ENCODE measurements at regions not wholly inside any gene's neighbourhood (a gene's known extent, or its start where the extent isn't known, plus 50 kb on each side); places are given as distances from the start of the nearest gene placed in this dataset.

DNA sequence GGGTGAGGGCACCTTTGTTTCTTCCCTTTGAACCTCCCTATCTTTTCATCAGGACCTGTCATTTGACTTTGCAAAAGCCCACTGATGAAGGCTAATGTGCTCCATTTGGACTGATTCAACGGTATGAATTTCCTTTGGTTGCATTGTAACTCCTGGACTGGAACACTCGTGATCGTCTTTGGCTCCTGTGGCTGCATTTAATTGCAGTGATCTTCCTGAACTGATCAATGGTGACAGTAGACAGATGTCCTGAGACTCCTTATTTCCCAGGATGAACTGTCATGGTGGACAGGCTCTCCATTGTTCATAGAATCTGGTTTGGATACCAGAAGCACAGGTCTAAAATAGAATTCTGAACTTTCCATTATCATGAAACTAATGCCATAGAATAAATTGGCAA, 224.8 kb upstream of the GAP43 start:
- Histone ChIP-seq H3K27me3 (no peaks in the 10 kb centered on the region), H3K4me1 (peaks cover 0 to 7% (median 0%) of the 10 kb centered on the region in 12 donors), H3K9me3 (no peaks in the 10 kb centered on the region), H3K4me3 (no peak overlapping the region), H3K27ac (no peak overlapping the region), H3K36me3 (no peaks in the 10 kb centered on the region)
- intact Hi-C loops (cut with DNase I): no loop called here
- WGBS, 4 donors: 94 to 100% (median 97%) methylated on average over 3 of the region's 3 CpGs
- no peak for DNase-seq
- no peak for ATAC-seq
- TF ChIP-seq CTCF (IDR thresholded peaks at IDR 0.05) (no peak), POLR2A (IDR thresholded peaks at IDR 0.05) (no peak)

DNA sequence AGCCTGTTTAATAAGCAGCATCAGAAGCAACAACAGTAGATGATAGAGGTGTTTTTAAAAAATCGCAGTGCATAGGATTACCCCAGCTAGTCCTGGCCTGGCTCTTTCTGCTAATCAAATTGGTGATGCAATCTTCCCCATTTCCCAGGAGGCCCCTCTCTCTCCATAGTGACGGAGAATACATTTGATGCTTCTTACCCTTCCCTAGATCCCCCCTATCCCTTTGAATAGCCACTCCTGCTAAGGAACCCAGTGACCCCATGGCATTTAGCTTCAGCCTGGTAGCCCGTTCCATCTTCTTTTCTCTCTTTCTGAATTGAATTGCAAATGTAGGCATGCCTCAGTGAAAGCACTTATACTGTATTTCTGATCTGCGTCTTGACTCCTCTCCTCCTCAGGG, 223.6 kb upstream of the GAP43 start:
- DNase-seq: no peak
- no peak for ATAC-seq
- intact Hi-C loops (cut with DNase I): no loop called here
- no peak for TF ChIP-seq CTCF (IDR thresholded peaks at IDR 0.05)
- TF ChIP-seq POLR2A (IDR thresholded peaks at IDR 0.05): no peak
- Histone ChIP-seq H3K36me3 (no peaks in the 10 kb centered on the region), H3K4me1 (peaks cover 0 to 7% (median 0%) of the 10 kb centered on the region in 12 donors), H3K4me3 (no peak overlapping the region), H3K27ac (no peak overlapping the region), H3K9me3 (no peaks in the 10 kb centered on the region), H3K27me3 (no peaks in the 10 kb centered on the region)
- WGBS, 4 donors: 86 to 94% (median 90%) methylated on average over 4 of the region's 4 CpGs

- intact Hi-C loops (cut with DNase I): no loop called here
- DNase-seq: no peak
- H3K36me3 ChIP-seq: no peaks in the 10 kb centered on the region
- ATAC-seq: peak in 3 of 4 donors; percentile 53 to 94 (median 71)
- no peaks in the 10 kb centered on the region for H3K27me3 ChIP-seq
- 68 to 77% (median 70%) methylated on average over 2 of the region's 2 CpGs for WGBS, 4 donors
- H3K4me1 ChIP-seq: peaks cover 0 to 7% (median 0%) of the 10 kb centered on the region in 12 donors
- peak overlapping the region in 6 of 12 donors; percentile 47 to 61 (median 54) for H3K27ac ChIP-seq
- H3K9me3 ChIP-seq: no peaks in the 10 kb centered on the region
- TF ChIP-seq CTCF (IDR thresholded peaks at IDR 0.05) (no peak), POLR2A (IDR thresholded peaks at IDR 0.05) (no peak)
- H3K4me3 ChIP-seq: no peak overlapping the region
Observed at GRCh38 chr3:115401298-115401697, 222.0 kb upstream of the GAP43 start.

GRCh38 chr3:115401851-115402501, 221.3 kb upstream of the GAP43 start:
- ATAC-seq (peak in 2 of 4 donors; percentile 51 to 85), DNase-seq (no peak)
- no peaks in the 10 kb centered on the region for H3K36me3 ChIP-seq
- H3K4me3 ChIP-seq: no peak overlapping the region
- peak overlapping the region in 6 of 12 donors; percentile 47 to 61 (median 54) for H3K27ac ChIP-seq
- no peaks in the 10 kb centered on the region for H3K27me3 ChIP-seq
- no peaks in the 10 kb centered on the region for H3K9me3 ChIP-seq
- no peak for TF ChIP-seq POLR2A (IDR thresholded peaks at IDR 0.05)
- TF ChIP-seq CTCF (IDR thresholded peaks at IDR 0.05): no peak
- intact Hi-C loops (cut with DNase I): no loop called here
- 81 to 96% (median 91%) methylated on average over 1 of the region's 1 CpG for WGBS, 4 donors
- H3K4me1 ChIP-seq: peaks cover 0 to 7% (median 0%) of the 10 kb centered on the region in 12 donors

All from heart left ventricle (tissue), 16 donors.